ENCODE measurements at regions not wholly inside any gene's neighbourhood (a gene's known extent, or its start where the extent isn't known, plus 50 kb on each side); places are given as distances from the start of the nearest gene placed in this dataset.
A peak's percentile ranks its signal among the peaks of the same experiment; 100 is the strongest.
"Not testable (repeated sequence)": the region's sequence is repeated elsewhere in the genome, so short reads cannot be mapped to it uniquely, and the experiment has no call there.

DNA sequence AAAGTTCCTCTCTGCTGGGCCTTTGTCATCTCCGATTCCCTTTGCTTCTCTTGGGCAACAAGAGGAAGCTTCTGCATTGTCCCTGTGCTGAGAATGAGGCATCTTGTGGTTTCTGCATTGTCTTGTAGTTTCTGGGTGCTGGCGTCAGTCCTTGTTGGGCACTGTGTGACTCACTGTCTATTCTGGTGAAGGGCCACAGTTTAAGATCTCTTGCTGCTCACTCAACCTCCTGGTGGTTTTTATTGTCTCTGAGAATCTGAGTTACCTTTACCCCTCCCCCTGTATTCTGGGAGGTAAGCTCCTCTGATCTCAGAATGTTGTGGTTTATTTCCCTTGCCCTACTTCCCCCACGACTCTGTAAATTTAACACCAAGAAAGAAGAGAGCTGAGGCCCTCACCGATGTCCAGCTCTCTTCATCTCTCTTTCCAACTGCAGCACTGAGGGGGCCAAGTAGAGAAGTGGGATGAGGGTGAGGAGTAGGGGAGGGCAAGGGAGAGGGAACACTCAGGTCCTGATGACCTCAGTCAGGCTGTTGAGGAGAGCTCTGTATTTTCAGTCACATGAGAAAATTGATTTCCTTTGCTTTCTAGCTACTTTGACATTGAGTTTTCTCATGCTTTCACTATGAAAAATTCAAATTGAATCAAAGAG lies 441.6 kb upstream of the PITX2 start:
- in situ Hi-C loops (cut with MboI; ENCODE audit: low pct_unique_long_range_greater_than_20kb, low sequenced_read_pairs): no loop called here
- DNase-seq: peak; percentile 1

DNA sequence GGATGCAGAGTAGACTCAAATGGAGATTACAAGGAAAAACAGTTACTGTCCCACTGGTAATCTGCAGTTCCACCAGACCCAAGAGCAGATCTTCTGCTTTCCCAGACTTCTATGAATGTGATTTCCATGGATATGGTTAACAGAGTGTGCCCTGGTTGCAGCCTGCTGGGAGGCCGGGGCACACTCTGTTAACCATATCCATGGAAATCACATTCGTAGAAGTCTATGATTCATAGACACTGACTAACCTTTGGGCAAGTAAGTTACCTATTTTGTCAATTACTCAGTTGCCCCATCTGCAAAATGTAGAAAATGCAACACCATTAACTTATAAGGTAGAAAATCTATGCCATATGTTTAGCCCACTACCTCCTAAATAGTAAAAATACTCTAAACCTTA lies 443.1 kb upstream of the PITX2 start:
- DNase-seq: no peak
- in situ Hi-C loops (cut with MboI; ENCODE audit: low pct_unique_long_range_greater_than_20kb, low sequenced_read_pairs): no loop called here

DNA sequence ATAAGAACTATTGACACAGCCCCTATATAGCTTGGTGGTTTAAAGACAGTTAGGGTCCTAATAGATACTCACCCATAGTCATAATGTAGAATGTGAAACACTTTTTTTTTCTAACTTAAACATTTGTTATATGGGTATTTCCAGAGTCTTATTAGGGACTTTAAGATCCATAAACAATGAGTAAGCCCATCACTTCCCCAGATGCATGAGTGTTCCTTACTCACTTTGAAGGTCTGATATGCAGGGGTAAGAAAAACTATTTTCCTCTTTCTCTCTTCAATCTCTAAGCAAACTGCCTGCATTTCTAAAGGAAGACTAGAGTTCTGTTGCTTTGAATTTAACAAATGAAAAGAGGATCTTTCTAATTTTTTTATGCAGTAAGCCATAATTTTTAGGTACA lies 443.6 kb upstream of the PITX2 start:
- DNase-seq: no peak
- in situ Hi-C loops (cut with MboI; ENCODE audit: low pct_unique_long_range_greater_than_20kb, low sequenced_read_pairs): no loop called here

DNA sequence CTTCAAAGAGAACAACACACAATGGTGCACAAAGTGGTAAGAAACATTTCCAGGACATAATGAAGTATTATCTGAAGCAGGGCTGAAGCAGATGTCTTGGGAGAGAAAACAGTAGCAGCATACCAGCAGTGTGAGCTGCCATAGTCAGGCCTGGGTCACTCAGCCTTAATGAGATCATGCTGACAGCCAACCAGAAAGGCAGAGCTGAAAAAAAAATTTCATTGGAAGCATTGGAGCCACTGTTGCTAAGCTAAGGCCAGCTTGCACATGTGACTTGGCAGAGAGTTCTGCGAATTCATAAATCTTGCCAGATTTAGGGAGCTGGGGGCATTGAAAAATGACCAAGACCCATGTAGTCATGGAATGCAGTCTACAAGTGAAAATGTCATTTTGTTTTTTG lies 444.0 kb upstream of the PITX2 start:
- DNase-seq: no peak
- in situ Hi-C loops (cut with MboI; ENCODE audit: low pct_unique_long_range_greater_than_20kb, low sequenced_read_pairs): no loop called here

DNA sequence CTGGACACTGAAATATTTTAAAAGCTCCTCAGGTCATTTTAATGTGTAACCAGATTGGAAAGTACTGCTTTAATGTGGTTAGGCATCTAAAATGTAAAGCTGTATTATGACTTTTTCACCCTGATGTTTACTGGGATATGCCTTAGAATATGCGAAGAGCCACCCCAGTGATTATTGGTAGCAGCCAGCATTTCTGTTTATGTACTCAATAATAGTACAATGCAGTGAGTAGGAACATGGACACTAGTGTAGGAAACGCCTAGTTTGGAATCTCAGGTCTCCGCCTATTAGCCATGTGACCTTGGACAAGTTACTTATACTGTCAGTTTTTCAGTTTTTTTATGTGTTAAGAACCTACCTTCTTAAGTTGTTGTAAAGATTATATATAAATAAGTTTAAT lies 446.0 kb upstream of the PITX2 start:
- in situ Hi-C loops (cut with MboI; ENCODE audit: low pct_unique_long_range_greater_than_20kb, low sequenced_read_pairs): no loop called here

DNA sequence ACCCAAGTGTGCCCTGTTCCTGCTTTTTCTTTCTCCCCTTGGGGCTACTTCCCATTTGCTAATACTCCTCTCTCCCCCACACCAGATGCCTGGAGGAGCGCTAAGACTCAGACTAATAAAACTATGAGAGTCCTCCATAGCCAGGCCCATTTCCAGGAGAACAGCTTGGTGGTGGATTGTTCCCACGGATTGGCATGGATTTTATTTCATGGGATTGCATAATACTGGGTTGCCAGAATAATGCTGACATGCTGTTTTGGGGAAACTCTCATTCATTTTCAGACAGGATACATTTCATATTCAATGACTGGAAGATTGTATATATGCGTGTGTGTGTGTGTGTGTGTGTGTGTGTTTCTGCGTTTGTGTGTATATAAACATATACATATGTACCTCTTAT lies 447.5 kb upstream of the PITX2 start:
- in situ Hi-C loops (cut with MboI; ENCODE audit: low pct_unique_long_range_greater_than_20kb, low sequenced_read_pairs): no loop called here
- DNase-seq: no peak

More for the DNA sequence above, 446.0 kb upstream of the PITX2 start:
- DNase-seq: no peak

DNA sequence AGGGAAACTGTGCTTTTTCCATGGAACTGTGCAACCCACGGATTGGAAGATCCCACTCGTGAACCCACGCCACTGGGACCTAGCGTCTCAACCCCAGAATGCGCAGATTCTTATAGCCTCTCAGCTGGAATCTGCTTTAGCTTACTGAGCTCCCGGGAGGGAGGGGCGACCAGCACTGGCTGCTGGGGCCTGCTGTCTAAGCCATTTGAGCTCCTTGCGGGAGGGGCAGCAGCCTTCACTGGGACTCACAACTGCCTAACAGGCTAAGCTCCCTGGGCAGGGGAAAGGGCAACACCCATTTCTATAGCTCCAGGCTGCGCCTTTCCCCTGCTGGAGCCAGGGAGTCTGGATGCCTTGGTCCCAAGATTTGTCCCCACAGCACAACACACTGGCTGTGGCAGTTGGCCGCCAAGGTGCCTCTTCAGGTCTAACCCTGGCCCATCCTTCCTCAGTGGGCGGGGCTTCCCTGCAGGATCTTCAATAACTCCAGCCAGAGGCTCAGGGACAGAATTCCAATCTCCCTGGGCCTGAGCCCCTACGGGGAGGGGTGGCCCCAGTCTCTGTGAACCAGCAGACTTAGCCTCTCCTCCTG lies 451.7 kb upstream of the PITX2 start:
- in situ Hi-C loops (cut with MboI; ENCODE audit: low pct_unique_long_range_greater_than_20kb, low sequenced_read_pairs): no loop called here
- DNase-seq: no peak

DNA sequence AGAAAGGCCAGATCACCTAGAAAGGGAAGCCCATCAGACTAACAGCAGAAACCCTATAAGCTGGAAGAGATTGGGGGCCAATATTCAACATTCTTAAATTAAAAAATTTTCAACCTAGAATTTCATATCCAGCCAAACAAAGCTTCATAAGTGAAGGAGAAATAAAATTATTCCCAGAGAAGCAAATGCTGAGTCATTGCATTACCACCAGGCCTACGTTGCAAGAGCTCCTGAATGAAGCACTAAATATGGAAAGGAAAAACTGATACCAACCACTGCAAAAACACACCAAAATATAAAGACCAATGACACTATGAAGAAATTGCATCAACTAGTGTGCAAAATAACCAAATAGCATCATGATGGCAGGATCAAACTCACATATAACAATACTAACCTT lies 453.4 kb upstream of the PITX2 start:
- DNase-seq; in situ Hi-C loops (cut with MboI; ENCODE audit: low pct_unique_long_range_greater_than_20kb, low sequenced_read_pairs): not testable (repeated sequence)

DNA sequence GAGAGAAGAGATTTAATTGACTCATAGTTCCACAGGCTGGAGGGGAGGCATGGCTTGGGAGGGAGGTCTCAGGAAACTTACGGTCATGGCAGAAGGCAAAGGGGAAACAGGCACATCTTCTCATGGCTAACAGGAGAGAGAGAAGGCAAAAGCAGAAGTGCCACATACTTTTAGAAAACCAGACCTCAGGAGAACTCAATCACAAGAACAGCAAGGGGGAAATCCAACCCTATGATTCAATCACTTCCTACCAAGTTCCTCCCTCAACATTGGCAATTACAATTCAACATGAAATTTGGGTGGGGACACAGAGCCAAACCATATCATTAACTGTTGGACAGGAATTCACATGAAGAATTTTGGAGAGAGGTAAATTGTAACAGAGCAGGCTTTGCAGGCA lies 485.3 kb upstream of the PITX2 start:
- DNase-seq: no peak
- in situ Hi-C loops (cut with MboI; ENCODE audit: low pct_unique_long_range_greater_than_20kb, low sequenced_read_pairs): no loop called here

DNA sequence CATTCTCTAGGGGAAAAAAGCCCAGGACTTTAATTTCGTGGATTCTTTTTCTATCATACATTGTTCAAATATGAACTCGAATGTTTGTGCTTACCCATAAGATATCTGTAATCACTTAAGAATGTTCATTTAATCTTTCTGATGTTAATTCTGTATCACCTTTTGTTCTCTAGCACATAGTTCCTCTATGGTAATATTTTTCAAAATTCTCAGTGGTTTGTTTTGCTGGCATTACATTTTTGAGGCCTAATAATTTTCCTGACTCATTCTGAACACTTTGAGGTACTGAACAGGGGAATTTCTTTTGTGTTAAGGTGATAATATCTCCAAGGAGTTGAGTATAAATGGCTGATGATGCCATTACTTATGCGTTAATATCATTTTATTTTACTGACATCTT lies 490.7 kb upstream of the PITX2 start:
- DNase-seq: no peak
- in situ Hi-C loops (cut with MboI; ENCODE audit: low pct_unique_long_range_greater_than_20kb, low sequenced_read_pairs): no loop called here

DNA sequence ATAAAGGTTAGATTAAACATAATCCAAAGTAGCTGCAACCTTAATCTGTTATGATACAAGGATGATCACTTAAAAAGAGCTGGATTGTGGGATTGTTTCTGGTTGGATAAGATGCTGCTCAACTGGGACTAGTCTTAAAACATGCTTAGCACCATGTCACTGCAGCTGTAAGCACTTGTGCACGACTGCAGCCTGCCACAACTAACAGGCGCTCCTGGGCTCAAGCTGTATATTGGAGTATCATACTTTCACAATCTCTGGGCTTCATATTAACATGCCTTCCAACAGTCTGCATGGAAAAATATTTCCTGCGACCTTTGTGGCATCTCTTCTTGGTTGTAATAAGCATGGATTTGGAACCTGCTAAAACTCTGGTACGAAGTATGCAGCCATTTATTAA lies 493.0 kb upstream of the PITX2 start:
- in situ Hi-C loops (cut with MboI; ENCODE audit: low pct_unique_long_range_greater_than_20kb, low sequenced_read_pairs): no loop called here
- DNase-seq: no peak

DNA sequence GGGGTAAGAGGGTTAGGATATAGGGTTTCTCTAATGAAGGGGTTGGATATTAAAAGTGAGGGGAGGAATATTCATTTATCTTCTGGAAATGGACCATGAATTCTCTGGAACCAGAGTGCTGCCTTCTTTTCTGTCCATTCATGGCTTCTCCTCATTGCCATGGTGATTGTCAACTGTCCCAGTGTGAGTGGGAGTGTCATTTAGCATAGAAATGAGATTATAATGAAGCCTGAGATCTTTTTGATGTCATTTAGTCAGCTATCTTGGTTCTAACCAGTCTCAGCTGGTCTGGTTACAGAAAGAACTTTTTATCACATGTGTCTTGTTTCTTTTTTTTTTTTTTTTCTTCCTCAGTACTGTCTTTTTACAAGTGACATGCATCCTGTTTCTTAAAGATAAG lies 497.3 kb upstream of the PITX2 start:
- in situ Hi-C loops (cut with MboI; ENCODE audit: low pct_unique_long_range_greater_than_20kb, low sequenced_read_pairs): no loop called here

DNA sequence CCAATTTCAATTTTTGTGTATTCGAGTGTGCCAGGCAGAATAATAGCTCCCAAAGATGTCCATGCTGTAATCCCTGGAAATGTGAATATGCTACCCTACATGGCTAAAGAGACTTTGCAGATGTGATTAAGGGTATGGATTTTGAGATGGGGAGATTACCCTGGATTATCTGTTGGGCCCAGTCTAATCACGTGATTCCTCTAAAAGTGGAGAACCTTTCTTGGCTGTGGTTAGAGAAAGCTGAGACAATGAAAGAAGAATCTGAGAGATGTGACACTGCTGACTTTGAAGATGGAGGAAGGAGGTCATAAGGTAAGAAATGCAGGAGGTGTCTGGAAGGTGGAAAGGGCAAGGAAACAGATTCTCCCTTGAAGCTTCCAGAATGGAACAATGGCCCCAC lies 503.5 kb upstream of the PITX2 start:
- in situ Hi-C loops (cut with MboI; ENCODE audit: low pct_unique_long_range_greater_than_20kb, low sequenced_read_pairs): no loop called here
- DNase-seq: no peak

More for the DNA sequence above, 497.3 kb upstream of the PITX2 start:
- no peak for DNase-seq

DNA sequence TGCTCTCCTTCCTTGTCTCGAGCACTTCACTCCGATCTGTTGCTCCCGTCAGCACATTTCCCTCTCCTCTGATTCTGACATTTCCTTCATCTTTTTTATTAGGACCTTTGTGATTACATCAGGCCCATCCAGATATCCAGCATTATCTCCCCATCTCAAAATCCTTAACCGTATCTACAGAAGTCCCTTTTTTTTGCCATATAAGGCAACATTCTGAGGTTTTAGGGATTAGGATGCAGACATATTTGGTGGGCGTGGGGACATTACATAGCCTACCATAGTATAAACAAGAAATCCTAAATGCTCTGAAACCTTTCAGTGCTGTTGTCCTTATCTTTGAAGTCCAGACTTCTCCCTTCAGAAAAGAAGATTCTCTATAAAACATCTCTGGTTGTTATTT lies 505.0 kb upstream of the PITX2 start:
- DNase-seq: no peak
- in situ Hi-C loops (cut with MboI; ENCODE audit: low pct_unique_long_range_greater_than_20kb, low sequenced_read_pairs): no loop called here

DNA sequence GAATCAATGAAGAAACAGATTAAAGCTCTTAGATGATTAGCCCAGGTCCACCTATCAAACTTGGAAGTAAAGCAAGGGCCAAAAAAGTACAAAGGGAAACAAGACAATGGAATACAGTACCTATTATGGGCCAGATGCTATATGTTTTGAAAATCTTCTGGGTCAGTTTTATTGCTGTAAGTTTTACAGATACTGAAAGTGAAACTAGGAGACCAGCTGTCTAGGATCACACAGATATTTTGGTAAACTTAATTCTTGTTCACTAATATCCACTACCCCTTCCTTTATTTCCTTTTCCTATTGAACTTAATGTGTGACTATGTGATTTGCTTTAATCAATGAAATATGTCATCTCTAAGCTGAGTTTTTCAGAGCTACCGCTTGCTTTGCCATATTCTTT lies 505.4 kb upstream of the PITX2 start:
- in situ Hi-C loops (cut with MboI; ENCODE audit: low pct_unique_long_range_greater_than_20kb, low sequenced_read_pairs): no loop called here
- DNase-seq: no peak

DNA sequence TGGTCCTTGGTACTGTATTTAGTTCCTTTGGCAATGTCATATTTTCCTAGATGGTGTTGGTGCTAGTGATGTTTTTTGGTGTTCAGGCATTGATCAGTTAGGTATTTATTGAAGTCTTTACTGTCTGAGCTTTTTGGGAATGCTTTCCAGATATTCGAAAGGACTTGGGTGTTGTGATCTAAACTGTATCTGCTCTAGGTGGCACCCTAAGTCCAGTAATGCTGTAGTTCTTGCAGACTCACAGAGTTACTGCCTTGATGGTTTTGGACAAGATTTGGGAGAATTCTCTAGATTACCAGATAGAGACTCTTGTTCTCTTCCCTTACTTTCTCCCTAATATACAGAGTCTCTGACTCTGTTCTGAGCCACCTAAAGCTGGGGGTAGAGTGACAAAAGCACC lies 513.6 kb upstream of the PITX2 start:
- in situ Hi-C loops (cut with MboI; ENCODE audit: low pct_unique_long_range_greater_than_20kb, low sequenced_read_pairs): no loop called here
- DNase-seq: no peak

DNA sequence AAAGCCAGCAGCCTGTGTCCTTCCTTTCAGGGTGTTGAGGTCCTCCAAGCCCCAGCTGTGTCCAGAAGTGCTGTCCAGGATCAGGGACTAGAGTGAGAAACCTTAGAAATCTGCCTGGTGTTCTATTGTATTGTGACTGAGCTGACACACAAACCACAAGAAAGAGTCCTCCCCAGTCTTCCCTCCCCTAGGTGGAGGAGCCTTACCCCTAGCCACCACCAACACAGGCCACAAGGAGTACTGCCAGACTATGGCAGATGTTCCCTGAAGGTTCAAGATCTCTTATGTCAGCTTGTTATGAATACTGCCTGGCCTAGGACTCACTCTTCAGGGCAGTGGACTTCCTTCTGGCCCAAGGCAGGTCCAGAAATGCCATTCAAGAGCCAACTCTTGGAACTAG lies 514.1 kb upstream of the PITX2 start:
- in situ Hi-C loops (cut with MboI; ENCODE audit: low pct_unique_long_range_greater_than_20kb, low sequenced_read_pairs): no loop called here
- DNase-seq: no peak

DNA sequence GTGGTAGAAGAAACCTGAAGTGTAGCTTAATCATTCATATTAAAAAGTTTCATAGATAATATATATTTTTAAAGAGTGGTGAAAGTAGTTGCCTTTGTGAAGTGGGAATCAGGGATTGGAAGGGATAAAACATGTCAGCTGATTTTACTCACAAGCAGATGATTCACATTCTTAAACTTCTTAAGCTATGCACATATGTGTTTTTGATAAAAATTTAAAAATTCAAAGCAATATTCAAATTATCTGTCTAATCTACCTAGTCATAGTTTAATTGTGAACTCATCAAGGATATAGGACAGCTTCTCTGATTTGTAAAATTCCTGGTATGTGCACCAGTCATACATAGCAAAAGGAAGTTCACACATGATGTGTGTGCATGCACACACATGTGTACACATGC lies 520.6 kb upstream of the PITX2 start:
- no peak for DNase-seq
- in situ Hi-C loops (cut with MboI; ENCODE audit: low pct_unique_long_range_greater_than_20kb, low sequenced_read_pairs): no loop called here

DNA sequence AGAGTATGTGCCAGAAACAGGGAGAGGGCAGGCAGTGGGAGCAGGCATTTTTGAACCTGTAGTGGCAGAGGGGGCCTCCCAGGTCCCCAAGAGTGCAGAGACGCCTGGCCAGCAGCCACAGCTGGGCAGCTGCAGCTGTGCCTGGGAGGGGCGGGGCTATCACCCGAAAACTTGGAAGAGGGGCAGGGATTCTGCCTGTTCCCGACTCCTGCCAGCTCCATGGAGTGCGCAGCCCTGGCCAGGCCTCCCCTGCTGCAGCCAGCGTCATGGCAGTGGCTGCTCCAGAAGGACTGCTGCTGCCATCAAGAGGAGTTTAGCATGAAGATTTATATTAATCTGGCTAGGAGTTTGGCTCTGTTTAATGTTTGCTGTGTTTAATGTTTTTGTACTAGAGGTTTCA lies 532.1 kb upstream of the PITX2 start:
- in situ Hi-C loops (cut with MboI; ENCODE audit: low pct_unique_long_range_greater_than_20kb, low sequenced_read_pairs): no loop called here
- no peak for DNase-seq

DNA sequence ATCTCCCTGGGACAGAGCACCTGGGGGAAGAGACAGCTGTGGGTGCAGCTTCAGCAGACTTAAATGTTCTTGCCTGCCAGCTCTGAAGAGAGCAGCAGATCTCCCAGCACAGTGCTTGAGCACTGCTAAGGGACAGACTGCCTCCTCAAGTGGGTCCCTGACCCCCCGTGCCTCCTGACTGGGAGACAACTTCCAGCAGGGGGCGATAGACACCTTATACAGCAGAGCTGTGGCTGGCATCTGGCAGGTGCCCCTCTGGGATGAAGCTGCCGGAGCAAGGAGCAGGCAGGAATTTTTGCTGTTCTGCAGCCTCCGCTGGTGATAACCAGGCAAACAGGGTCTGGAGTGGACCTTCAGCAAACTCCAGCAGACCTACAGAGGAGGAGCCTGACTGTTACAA lies 541.7 kb upstream of the PITX2 start:
- DNase-seq: peak; percentile 2
- in situ Hi-C loops (cut with MboI; ENCODE audit: low pct_unique_long_range_greater_than_20kb, low sequenced_read_pairs): not testable (repeated sequence)

DNA sequence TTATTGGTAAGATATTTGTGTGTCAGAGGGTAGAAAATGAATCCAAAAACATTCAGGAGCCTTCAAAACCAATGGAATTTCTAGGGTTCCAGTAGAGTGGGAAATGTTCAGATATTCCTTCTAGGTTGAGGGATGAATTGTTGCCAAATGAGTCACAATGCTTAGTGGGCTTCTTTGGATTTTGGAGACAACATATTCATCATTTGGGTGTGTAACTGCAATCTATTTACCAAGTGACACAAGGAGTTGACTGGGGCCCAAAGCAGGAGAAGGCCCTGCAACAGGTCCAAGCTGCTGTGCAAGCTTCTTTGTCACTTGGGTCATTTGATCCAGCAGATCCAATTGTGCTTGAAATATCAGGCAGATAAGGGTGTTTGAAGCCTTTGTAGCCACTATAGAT lies 551.5 kb upstream of the PITX2 start:
- in situ Hi-C loops (cut with MboI; ENCODE audit: low pct_unique_long_range_greater_than_20kb, low sequenced_read_pairs): no loop called here
- no peak for DNase-seq

All from KBM-7 (cell line).